ENCODE measurements at regions not wholly inside any gene's neighbourhood (a gene's known extent, or its start where the extent isn't known, plus 50 kb on each side); places are given as distances from the start of the nearest gene placed in this dataset.

- no peak for DNase-seq
Observed at GRCh38 chr3:188046561-188047211, 107.3 kb upstream of the LPP start.

- no peak for DNase-seq
Observed at GRCh38 chr3:188047536-188047935, 106.4 kb upstream of the LPP start.

GRCh38 chr3:188049606-188050530 is 104.1 kb upstream of the LPP start:
- DNase-seq = peak; percentile 28 to 36

GRCh38 chr3:188051801-188052168 is 102.2 kb upstream of the LPP start:
- DNase-seq = no peak

GRCh38 chr3:188052169-188053035 is 101.6 kb upstream of the LPP start:
- DNase-seq = no peak

GRCh38 chr3:188053036-188053340 is 101.0 kb upstream of the LPP start:
- no peak for DNase-seq

GRCh38 chr3:188053710-188054380 is 100.1 kb upstream of the LPP start:
- DNase-seq = no peak

- no peak for DNase-seq
Observed at GRCh38 chr3:188054541-188054940, 99.4 kb upstream of the LPP start.

- no peak for DNase-seq
Observed at GRCh38 chr3:188055388-188055787, 98.6 kb upstream of the LPP start.

- no peak for DNase-seq
Observed at GRCh38 chr3:188057124-188057523, 96.8 kb upstream of the LPP start.

GRCh38 chr3:188058569-188059184 is 95.3 kb upstream of the LPP start:
- no peak for DNase-seq

GRCh38 chr3:188059351-188059750 is 94.6 kb upstream of the LPP start:
- DNase-seq = no peak

- no peak for DNase-seq
Observed at GRCh38 chr3:188060264-188060835, 93.6 kb upstream of the LPP start.

- peak; percentile 54 to 80 for DNase-seq
Observed at GRCh38 chr3:188060840-188061544, 93.0 kb upstream of the LPP start.

- no peak for DNase-seq
Observed at GRCh38 chr3:188062216-188062615, 91.7 kb upstream of the LPP start.

GRCh38 chr3:188064831-188065493 is 89.0 kb upstream of the LPP start:
- no peak for DNase-seq

GRCh38 chr3:188066141-188066540 is 87.8 kb upstream of the LPP start:
- no peak for DNase-seq

GRCh38 chr3:188067932-188068331 is 86.0 kb upstream of the LPP start:
- no peak for DNase-seq

- DNase-seq = no peak
Observed at GRCh38 chr3:188068342-188068741, 85.6 kb upstream of the LPP start.

GRCh38 chr3:188071636-188072035 is 82.3 kb upstream of the LPP start:
- no peak for DNase-seq

GRCh38 chr3:188076176-188076575 is 77.8 kb upstream of the LPP start:
- no peak for DNase-seq
